ENCODE measurements at regions not wholly inside any gene's neighbourhood (a gene's known extent, or its start where the extent isn't known, plus 50 kb on each side); places are given as distances from the start of the nearest gene placed in this dataset.

GRCh38 chr5:2178528-2178927 lies 295.8 kb upstream of the IRX4 start:
- H3K4me3 Mint-ChIP-seq (ENCODE audit: unreplicated experiment), result no peak overlapping the region
- no peak for TF ChIP-seq CTCF (IDR thresholded peaks at IDR 0.05; ENCODE audit: unreplicated experiment)
- H3K27me3 Mint-ChIP-seq (ENCODE audit: insufficient read depth, unreplicated experiment), result peaks cover 4% of the 10 kb centered on the region
- H3K36me3 Mint-ChIP-seq (ENCODE audit: insufficient read depth, unreplicated experiment), result no peaks in the 10 kb centered on the region
- ChIA-PET POLR2A (interaction anchor here (0.7 kb wide), 1 partner anchor 495 kb away, joined by 3 read pairs; no protein-coding TSS in a partner anchor), CTCF (no interaction called here)
- H3K9me3 Mint-ChIP-seq (ENCODE audit: unreplicated experiment), result no peaks in the 10 kb centered on the region
- BruUV-seq (replicated peaks), result no TSS peak
- no peak for DNase-seq (ENCODE audit: unreplicated experiment)
- no peak overlapping the region for H3K27ac Mint-ChIP-seq (ENCODE audit: low read depth, unreplicated experiment)
- no peaks in the 10 kb centered on the region for H3K4me1 Mint-ChIP-seq (ENCODE audit: insufficient read depth, unreplicated experiment)
- intact Hi-C loops (cut with micrococcal nuclease), result no loop called here

GRCh38 chr5:2178071-2178477 lies 295.3 kb upstream of the IRX4 start:
- DNase-seq (ENCODE audit: unreplicated experiment), result no peak
- POLR2A ChIA-PET, result interaction anchor here (0.7 kb wide), 1 partner anchor 495 kb away, joined by 3 read pairs; no protein-coding TSS in a partner anchor
- no peak for TF ChIP-seq CTCF (IDR thresholded peaks at IDR 0.05; ENCODE audit: unreplicated experiment)
- Mint-ChIP-seq H3K27me3 (ENCODE audit: insufficient read depth, unreplicated experiment) (peaks cover 9% of the 10 kb centered on the region), H3K4me3 (ENCODE audit: unreplicated experiment) (no peak overlapping the region), H3K36me3 (ENCODE audit: insufficient read depth, unreplicated experiment) (no peaks in the 10 kb centered on the region), H3K27ac (ENCODE audit: low read depth, unreplicated experiment) (no peak overlapping the region), H3K9me3 (ENCODE audit: unreplicated experiment) (no peaks in the 10 kb centered on the region), H3K4me1 (ENCODE audit: insufficient read depth, unreplicated experiment) (no peaks in the 10 kb centered on the region)
- BruUV-seq (replicated peaks), result no TSS peak
- intact Hi-C loops (cut with micrococcal nuclease), result no loop called here
- CTCF ChIA-PET, result no interaction called here

- peaks cover 15% of the 10 kb centered on the region for H3K27me3 Mint-ChIP-seq (ENCODE audit: insufficient read depth, unreplicated experiment)
- intact Hi-C loops (cut with micrococcal nuclease), result no loop called here
- no peak overlapping the region for H3K27ac Mint-ChIP-seq (ENCODE audit: low read depth, unreplicated experiment)
- H3K4me3 Mint-ChIP-seq (ENCODE audit: unreplicated experiment), result no peak overlapping the region
- no peaks in the 10 kb centered on the region for H3K36me3 Mint-ChIP-seq (ENCODE audit: insufficient read depth, unreplicated experiment)
- ChIA-PET POLR2A (no interaction called here), CTCF (interaction anchor here (0.7 kb wide), 1 partner anchor 575 kb away, joined by 4 read pairs; no protein-coding TSS in a partner anchor)
- no peak for TF ChIP-seq CTCF (IDR thresholded peaks at IDR 0.05; ENCODE audit: unreplicated experiment)
- BruUV-seq (replicated peaks), result no TSS peak
- no peaks in the 10 kb centered on the region for H3K9me3 Mint-ChIP-seq (ENCODE audit: unreplicated experiment)
- no peak for DNase-seq (ENCODE audit: unreplicated experiment)
- H3K4me1 Mint-ChIP-seq (ENCODE audit: insufficient read depth, unreplicated experiment), result no peaks in the 10 kb centered on the region
Measured at GRCh38 chr5:2177244-2177643, 294.5 kb upstream of the IRX4 start.

GRCh38 chr5:2176581-2176980 lies 293.9 kb upstream of the IRX4 start:
- DNase-seq (ENCODE audit: unreplicated experiment), result no peak
- Mint-ChIP-seq H3K9me3 (ENCODE audit: unreplicated experiment) (no peaks in the 10 kb centered on the region), H3K4me1 (ENCODE audit: insufficient read depth, unreplicated experiment) (no peaks in the 10 kb centered on the region), H3K27ac (ENCODE audit: low read depth, unreplicated experiment) (no peak overlapping the region), H3K4me3 (ENCODE audit: unreplicated experiment) (no peak overlapping the region), H3K36me3 (ENCODE audit: insufficient read depth, unreplicated experiment) (no peaks in the 10 kb centered on the region), H3K27me3 (ENCODE audit: insufficient read depth, unreplicated experiment) (peaks cover 15% of the 10 kb centered on the region)
- POLR2A ChIA-PET, result no interaction called here
- intact Hi-C loops (cut with micrococcal nuclease), result no loop called here
- TF ChIP-seq CTCF (IDR thresholded peaks at IDR 0.05; ENCODE audit: unreplicated experiment), result no peak
- BruUV-seq (replicated peaks), result no TSS peak
- CTCF ChIA-PET, result interaction anchor here (0.7 kb wide), 1 partner anchor 576 kb away, joined by 4 read pairs; no protein-coding TSS in a partner anchor

Data from MCF 10A (cell line).